ENCODE measurements at regions not wholly inside any gene's neighbourhood (a gene's known extent, or its start where the extent isn't known, plus 50 kb on each side); places are given as distances from the start of the nearest gene placed in this dataset.

- peak; percentile 83 for TF ChIP-seq CTCF (IDR thresholded peaks at IDR 0.05)
- peaks cover 18% of the 10 kb centered on the region for H3K4me1 Mint-ChIP-seq (ENCODE audit: low read depth)
- no peaks in the 10 kb centered on the region for H3K9me3 Mint-ChIP-seq
- no peak overlapping the region for H3K4me3 Mint-ChIP-seq
- peaks cover 2% of the 10 kb centered on the region for H3K27me3 Mint-ChIP-seq (ENCODE audit: insufficient read depth)
- H3K36me3 Mint-ChIP-seq (ENCODE audit: low read depth) = no peaks in the 10 kb centered on the region
- peak; percentile 46 for DNase-seq
- H3K27ac Mint-ChIP-seq = no peak overlapping the region
Observed at GRCh38 chr6:128807577-128807976, 75.4 kb upstream of the LAMA2 start.

GRCh38 chr6:128806261-128806660 lies 76.7 kb upstream of the LAMA2 start:
- H3K4me3 Mint-ChIP-seq = no peak overlapping the region
- DNase-seq = no peak
- TF ChIP-seq CTCF (IDR thresholded peaks at IDR 0.05) = no peak
- peaks cover 2% of the 10 kb centered on the region for H3K27me3 Mint-ChIP-seq (ENCODE audit: insufficient read depth)
- H3K9me3 Mint-ChIP-seq = peaks cover 5% of the 10 kb centered on the region
- peaks cover 6% of the 10 kb centered on the region; the same call in 1 of the 2 replicates for H3K36me3 Mint-ChIP-seq (ENCODE audit: low read depth)
- H3K4me1 Mint-ChIP-seq (ENCODE audit: low read depth) = peaks cover 18% of the 10 kb centered on the region
- no peak overlapping the region for H3K27ac Mint-ChIP-seq

- H3K27ac Mint-ChIP-seq = no peak overlapping the region
- no peak for TF ChIP-seq CTCF (IDR thresholded peaks at IDR 0.05)
- H3K27me3 Mint-ChIP-seq (ENCODE audit: insufficient read depth) = peaks cover 2% of the 10 kb centered on the region; the same call in 1 of the 2 replicates
- H3K9me3 Mint-ChIP-seq = peaks cover 5% of the 10 kb centered on the region
- H3K36me3 Mint-ChIP-seq (ENCODE audit: low read depth) = peaks cover 6% of the 10 kb centered on the region; the same call in 1 of the 2 replicates
- no peak for DNase-seq
- no peak overlapping the region for H3K4me3 Mint-ChIP-seq
- peaks cover 18% of the 10 kb centered on the region for H3K4me1 Mint-ChIP-seq (ENCODE audit: low read depth)
Observed at GRCh38 chr6:128803911-128804310, 79.0 kb upstream of the LAMA2 start.

- peaks cover 6% of the 10 kb centered on the region; the same call in 1 of the 2 replicates for H3K36me3 Mint-ChIP-seq (ENCODE audit: low read depth)
- H3K27ac Mint-ChIP-seq = no peak overlapping the region
- peaks cover 11% of the 10 kb centered on the region for H3K4me1 Mint-ChIP-seq (ENCODE audit: low read depth)
- no peak overlapping the region for H3K4me3 Mint-ChIP-seq
- DNase-seq = no peak
- H3K27me3 Mint-ChIP-seq (ENCODE audit: insufficient read depth) = peaks cover 2% of the 10 kb centered on the region; the same call in 1 of the 2 replicates
- H3K9me3 Mint-ChIP-seq = peaks cover 5% of the 10 kb centered on the region
- no peak for TF ChIP-seq CTCF (IDR thresholded peaks at IDR 0.05)
Observed at GRCh38 chr6:128801621-128802020, 81.3 kb upstream of the LAMA2 start.

- no peak for TF ChIP-seq CTCF (IDR thresholded peaks at IDR 0.05)
- Mint-ChIP-seq H3K27ac (no peak overlapping the region), H3K9me3 (peaks cover 14% of the 10 kb centered on the region), H3K4me3 (no peak overlapping the region), H3K27me3 (ENCODE audit: insufficient read depth) (peaks cover 9% of the 10 kb centered on the region; the same call in 1 of the 2 replicates), H3K36me3 (ENCODE audit: low read depth) (peaks cover 5% of the 10 kb centered on the region; the same call in 1 of the 2 replicates), H3K4me1 (ENCODE audit: low read depth) (no peaks in the 10 kb centered on the region)
- DNase-seq = no peak
Observed at GRCh38 chr6:128784266-128784665, 98.7 kb upstream of the LAMA2 start.

GRCh38 chr6:128768187-128768586 lies 114.8 kb upstream of the LAMA2 start:
- H3K36me3 Mint-ChIP-seq (ENCODE audit: low read depth) = no peaks in the 10 kb centered on the region
- peaks cover 12% of the 10 kb centered on the region for H3K27me3 Mint-ChIP-seq (ENCODE audit: insufficient read depth)
- no peak overlapping the region for H3K27ac Mint-ChIP-seq
- H3K4me3 Mint-ChIP-seq = no peak overlapping the region
- H3K9me3 Mint-ChIP-seq = peaks cover 7% of the 10 kb centered on the region; the same call in 1 of the 2 replicates
- H3K4me1 Mint-ChIP-seq (ENCODE audit: low read depth) = no peaks in the 10 kb centered on the region
- TF ChIP-seq CTCF (IDR thresholded peaks at IDR 0.05) = no peak
- no peak for DNase-seq
